Epithelial cell of prostate (primary cell): ENCODE measurements at regions not wholly inside any gene's neighbourhood (a gene's known extent, or its start where the extent isn't known, plus 50 kb on each side); places are given as distances from the start of the nearest gene placed in this dataset.
"Not testable (repeated sequence)": the region's sequence is repeated elsewhere in the genome, so short reads cannot be mapped to it uniquely, and the experiment has no call there.

Experiments
- DNase-seq: peaks from one replicate; pipeline ENCODE4 v3.0.0-alpha.2; 2011; ENCODE audit warnings: low read depth, low spot score
- H3K27ac ChIP-seq: fragments of 450-650 bp; 2 replicates; pipeline ENCODE4 v1.5.1; 2017; ENCODE audit warnings: mild to moderate bottlenecking

GRCh38 chr14:105930572-105930971, 404.2 kb downstream of the TMEM121 start:
- DNase-seq = no peak
- H3K27ac ChIP-seq = no peak overlapping the region

- DNase-seq = no peak
- H3K27ac ChIP-seq = no peak overlapping the region
Observed at GRCh38 chr14:105931808-105932483, 405.6 kb downstream of the TMEM121 start.

DNA sequence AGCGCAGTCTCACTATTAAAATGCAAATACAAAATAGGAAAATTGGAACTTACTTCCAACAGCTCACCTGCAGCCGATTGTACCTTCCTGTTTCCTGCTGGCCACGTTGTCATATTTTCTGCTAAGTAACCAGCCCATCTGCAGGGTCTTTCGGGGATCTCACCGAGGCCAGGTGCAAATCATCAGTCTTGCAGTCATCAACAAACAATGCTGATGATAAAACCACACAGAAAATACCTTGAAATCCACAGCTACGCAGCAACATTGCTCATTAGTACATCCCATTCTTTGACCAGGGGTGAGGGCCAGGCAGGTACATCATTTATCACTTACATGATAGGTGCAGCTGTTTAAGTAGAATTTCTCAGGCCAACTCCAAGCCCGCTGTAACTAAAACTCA, 406.9 kb downstream of the TMEM121 start:
- no peak for DNase-seq
- no peak overlapping the region for H3K27ac ChIP-seq

GRCh38 chr14:105935384-105935783, 409.0 kb downstream of the TMEM121 start:
- H3K27ac ChIP-seq = no peak overlapping the region
- DNase-seq = no peak

DNA sequence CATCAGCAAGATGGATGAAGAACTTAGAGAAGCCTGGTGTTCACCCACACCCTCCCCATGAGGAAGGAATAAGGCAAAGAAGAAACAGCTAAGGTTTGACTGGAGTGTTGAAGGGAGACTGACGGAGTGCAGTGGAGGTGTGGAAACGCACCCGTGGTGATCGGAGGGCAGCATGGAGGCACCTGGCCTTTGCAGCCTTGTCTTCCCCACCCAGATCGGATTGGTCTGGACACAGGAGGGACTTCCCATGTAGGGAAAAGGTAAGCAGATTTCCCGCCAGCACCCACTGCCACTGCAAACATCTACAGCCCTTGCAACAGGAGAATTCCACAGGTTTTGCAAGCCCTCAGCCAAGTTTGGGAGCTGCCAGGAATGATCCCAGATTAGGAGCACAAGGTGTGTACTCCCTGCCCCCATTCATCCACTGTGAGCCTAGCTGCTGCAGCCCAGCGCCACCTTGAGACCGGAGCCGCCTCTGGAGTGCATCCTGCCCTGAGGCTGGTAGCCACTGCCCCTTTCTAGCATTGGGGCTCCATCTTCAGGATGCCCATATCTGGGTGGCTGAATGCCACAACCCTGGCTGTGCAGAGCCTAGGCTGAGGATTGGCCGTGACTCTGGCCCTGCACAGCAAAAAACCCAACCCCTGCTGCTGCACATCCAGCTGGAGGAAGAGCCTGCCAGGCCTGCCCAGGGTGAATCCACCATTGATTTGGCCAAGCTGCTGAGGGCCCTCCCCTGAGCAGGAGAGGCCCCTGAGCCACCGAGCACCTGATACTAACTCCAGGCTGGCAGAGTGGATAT, 411.1 kb downstream of the TMEM121 start:
- no peak overlapping the region for H3K27ac ChIP-seq
- no peak for DNase-seq

DNA sequence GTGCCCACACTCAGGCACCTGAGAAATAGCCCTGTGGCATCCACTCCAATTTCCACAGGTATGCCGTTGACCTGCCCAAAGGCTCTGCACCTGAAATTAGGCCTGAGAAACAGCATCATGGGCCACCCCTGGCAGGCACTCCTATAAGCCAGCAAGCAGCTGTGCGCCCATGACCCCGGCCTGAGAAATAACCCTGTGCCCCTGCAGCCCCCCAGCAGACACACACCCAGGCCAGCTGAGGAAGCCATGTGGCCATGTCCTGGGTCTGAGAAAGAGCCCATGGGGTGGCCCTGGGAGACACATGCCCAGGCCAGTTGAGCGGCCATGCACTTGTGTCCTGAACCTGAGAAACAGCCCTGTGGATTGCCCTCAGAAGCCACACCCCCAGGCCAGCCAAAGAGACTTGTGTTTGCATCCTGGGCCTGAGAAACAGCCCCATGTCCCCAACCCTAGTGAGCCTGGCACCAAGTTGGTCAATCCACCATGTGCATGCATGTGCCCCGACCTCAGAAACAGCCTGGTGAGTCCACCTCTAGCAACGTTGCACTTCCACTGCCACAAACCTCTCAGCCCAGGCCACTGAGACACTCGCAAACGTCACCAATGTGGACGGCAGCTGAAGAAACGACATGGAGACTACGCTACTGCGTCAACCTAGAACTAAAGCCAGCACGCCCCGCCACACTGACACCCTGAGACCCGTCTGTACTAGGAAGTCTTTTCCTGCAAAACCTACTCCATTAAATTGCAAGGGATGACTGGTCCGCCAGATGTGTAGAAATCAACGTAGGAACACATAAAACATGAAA, 411.9 kb downstream of the TMEM121 start:
- no peak overlapping the region for H3K27ac ChIP-seq
- no peak for DNase-seq

DNA sequence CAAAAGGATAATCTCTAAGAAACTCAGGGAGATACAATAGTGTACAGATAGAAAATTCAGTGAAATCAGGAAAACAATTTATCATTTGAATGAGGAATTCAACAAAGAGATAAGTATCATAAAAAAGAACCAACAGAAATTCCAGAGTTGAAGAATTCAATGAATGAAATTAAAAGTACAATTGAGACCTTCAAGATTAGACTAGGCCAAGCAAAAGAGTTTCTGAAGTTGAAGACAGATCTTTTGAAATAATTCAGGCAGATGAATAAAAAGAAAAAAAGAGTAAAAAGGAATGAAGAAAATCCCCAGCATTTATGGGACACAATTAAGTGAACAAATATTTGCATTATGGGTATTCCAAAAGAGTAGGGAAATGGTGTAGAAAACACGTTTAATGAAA, 412.6 kb downstream of the TMEM121 start:
- no peak overlapping the region for H3K27ac ChIP-seq
- DNase-seq = no peak

DNA sequence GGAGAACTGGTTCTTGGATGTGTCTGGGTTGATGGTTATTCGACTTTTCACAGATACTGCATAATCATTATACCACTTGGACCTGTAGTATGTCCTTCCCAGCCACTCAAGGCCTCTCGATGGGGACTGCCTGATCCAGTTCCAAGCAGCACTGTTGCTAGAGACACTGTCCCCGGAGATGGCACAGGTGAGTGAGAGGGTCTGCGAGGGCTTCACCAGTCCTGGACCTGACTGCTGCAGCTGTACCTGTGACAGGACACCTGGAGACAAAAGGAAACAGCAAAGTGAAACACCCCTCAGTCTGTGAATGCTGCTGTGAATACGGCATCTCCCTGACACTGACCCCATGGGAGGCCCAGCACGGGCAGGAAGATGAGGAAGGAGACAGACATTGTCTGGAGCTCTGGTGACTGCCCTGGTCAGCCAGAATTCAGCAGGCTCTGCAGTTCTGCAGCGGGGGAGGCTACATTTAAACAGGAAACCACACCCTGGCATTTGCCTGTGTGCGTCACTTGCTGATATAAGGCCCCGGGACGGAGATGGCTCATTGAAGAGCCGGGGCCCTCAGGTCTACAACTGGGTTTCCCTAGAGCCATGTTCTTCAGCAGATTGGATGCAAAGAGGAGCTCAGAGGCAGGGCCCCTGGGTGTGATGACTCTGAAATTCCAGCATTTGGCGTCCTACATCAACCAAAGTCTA, 413.6 kb downstream of the TMEM121 start:
- DNase-seq = no peak
- no peak overlapping the region for H3K27ac ChIP-seq

GRCh38 chr14:105940534-105941225, 414.3 kb downstream of the TMEM121 start:
- no peak overlapping the region for H3K27ac ChIP-seq
- DNase-seq = no peak

DNA sequence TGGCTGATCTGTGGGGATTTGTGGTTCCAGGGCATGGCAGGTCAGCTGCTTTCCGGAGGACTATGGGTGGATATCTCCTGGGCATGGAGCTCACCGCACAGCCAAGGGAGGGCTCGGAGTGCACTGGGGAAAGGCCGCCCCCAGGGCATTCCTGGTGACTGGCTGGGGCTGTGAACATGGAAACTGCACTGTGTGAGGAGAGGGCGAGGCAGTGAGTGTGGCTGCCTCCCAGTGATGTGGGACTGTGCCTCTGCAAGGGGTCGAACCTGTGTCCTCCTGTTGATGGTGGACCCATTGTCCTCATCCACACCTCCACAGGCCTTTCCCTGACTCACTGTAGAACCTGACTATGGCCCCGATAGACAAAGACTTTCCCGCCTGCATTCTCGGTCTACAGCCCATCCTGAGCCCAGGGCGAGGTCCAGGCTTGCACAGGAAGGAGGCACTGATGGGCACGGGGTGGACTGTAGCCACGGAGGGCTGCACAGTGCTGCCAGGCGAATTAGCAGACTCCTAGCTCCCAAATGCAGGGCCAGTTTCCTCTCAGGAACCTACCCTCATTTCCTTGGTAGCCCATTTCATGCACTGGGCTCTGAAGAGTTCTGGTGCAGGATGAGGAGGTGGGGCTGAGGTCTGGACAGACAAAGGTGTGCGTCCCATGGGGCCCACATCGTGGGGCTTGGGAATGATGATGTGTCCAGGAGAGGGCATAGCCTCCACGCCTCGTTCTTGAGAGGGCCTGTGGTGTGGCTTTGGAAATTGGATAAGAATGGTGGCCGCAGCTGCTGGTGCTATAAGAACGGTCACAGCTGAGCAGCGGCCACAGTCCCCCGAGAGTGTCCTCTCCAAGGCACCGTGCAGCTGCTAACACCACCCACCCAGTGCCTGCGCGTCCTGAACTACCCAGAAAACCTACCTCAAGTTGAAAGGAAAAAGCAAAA, 415.1 kb downstream of the TMEM121 start:
- no peak for DNase-seq
- no peak overlapping the region for H3K27ac ChIP-seq

DNA sequence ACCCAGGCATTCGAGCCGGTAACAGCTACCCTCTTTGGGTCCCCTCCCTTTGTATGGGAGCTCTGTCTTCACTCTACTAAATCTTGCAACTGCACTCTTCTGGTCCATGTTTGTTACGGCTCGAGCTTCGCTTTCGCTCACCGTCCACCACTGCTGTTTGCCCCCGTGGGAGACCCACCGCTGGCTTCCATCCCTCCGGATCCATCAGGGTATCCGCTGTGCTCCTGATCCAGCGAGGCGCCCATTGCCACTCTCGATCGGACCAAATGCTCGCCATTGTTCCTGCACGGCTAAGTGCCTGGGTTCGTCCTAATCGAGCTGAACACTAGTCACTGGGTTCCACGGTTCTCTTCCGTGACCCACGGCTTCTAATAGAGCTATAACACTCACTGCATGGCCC, 416.3 kb downstream of the TMEM121 start:
- DNase-seq, H3K27ac ChIP-seq: not testable (repeated sequence)

GRCh38 chr14:105943973-105944602, 417.7 kb downstream of the TMEM121 start:
- no peak overlapping the region for H3K27ac ChIP-seq
- no peak for DNase-seq

- no peak overlapping the region for H3K27ac ChIP-seq
- DNase-seq = no peak
Observed at GRCh38 chr14:105944632-105945610, 418.5 kb downstream of the TMEM121 start.

DNA sequence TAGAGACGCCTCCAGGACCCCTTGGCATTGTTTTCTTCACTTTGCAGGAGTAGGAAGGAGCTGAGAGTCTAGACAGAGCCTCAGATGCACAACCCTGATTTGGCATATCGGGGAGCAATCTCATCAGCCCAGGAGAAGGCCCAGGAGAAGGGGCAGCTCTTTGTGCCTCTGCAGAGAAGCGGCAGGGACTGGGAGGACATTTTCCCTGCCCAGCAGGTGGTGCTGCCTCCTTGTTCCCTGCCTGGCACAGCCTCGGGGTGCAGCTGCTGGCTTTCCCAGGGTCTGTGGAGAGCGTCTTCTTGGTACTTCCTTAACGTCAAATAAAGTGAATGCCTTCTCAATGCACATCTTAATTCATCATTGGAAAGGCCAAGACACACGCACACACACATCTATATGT, 419.5 kb downstream of the TMEM121 start:
- no peak for DNase-seq
- no peak overlapping the region for H3K27ac ChIP-seq

GRCh38 chr14:105947599-105947998, 421.2 kb downstream of the TMEM121 start:
- H3K27ac ChIP-seq = no peak overlapping the region
- no peak for DNase-seq

- not testable (repeated sequence) for H3K27ac ChIP-seq, DNase-seq
Observed at GRCh38 chr14:105948955-105949354, 422.6 kb downstream of the TMEM121 start.

- DNase-seq, H3K27ac ChIP-seq: not testable (repeated sequence)
Observed at GRCh38 chr14:105950364-105950892, 424.0 kb downstream of the TMEM121 start.
